ENCODE measurements at regions not wholly inside any gene's neighbourhood (a gene's known extent, or its start where the extent isn't known, plus 50 kb on each side); places are given as distances from the start of the nearest gene placed in this dataset.

GRCh38 chr4:71867598-71867997, 83.7 kb upstream of the GC start:
- no peaks in the 10 kb centered on the region for H4K20me1 ChIP-seq (ENCODE audit: insufficient read depth, poor library complexity, severe bottlenecking)
- 97% methylated on average over 1 of the region's 1 CpG for WGBS (ENCODE audit: low lambda C conversion rate, missing lambda C conversion rate)
- TF ChIP-seq EZH2 (IDR thresholded peaks at IDR 0.05; ENCODE audit: borderline replicate concordance) (no peak), CTCF (IDR thresholded peaks at IDR 0.05; ENCODE audit: poor library complexity) (no peak), EZH2phosphoT487 (IDR thresholded peaks at IDR 0.05; ENCODE audit: low read depth, severe bottlenecking, unreplicated experiment) (no peak)

GRCh38 chr4:71870456-71870855, 86.6 kb upstream of the GC start:
- H3K4me2 ChIP-seq = no peak overlapping the region
- H4K20me1 ChIP-seq (ENCODE audit: insufficient read depth, poor library complexity, severe bottlenecking) = no peaks in the 10 kb centered on the region
- no peaks in the 10 kb centered on the region for H3K79me2 ChIP-seq
- 70% methylated on average over 5 of the region's 5 CpGs for WGBS (ENCODE audit: low lambda C conversion rate, missing lambda C conversion rate)
- H3K27me3 ChIP-seq = no peaks in the 10 kb centered on the region
- no peak for TF ChIP-seq CTCF (IDR thresholded peaks at IDR 0.05; ENCODE audit: poor library complexity)
- no peak for TF ChIP-seq EZH2 (IDR thresholded peaks at IDR 0.05; ENCODE audit: borderline replicate concordance)
- TF ChIP-seq EZH2phosphoT487 (IDR thresholded peaks at IDR 0.05; ENCODE audit: low read depth, severe bottlenecking, unreplicated experiment) = no peak
- H3K36me3 ChIP-seq (replicated peaks; ENCODE audit: insufficient read depth, low read depth) = no peaks in the 10 kb centered on the region
- H2AFZ ChIP-seq = no peak overlapping the region
- no peak overlapping the region for H3K27ac ChIP-seq
- H3K9me2 ChIP-seq (replicated peaks; ENCODE audit: insufficient read depth) = no peaks in the 10 kb centered on the region
- H3K4me3 ChIP-seq = no peak overlapping the region
- DNase-seq (ENCODE audit: low spot score) = no peak
- no peaks in the 10 kb centered on the region for H3K4me1 ChIP-seq (ENCODE audit: insufficient read depth)
- no peaks in the 10 kb centered on the region for H3K9me3 ChIP-seq (ENCODE audit: low read depth)

More at GRCh38 chr4:71867598-71867997, 83.7 kb upstream of the GC start:
- no peak overlapping the region for H3K4me3 ChIP-seq
- H3K4me2 ChIP-seq = no peak overlapping the region
- no peaks in the 10 kb centered on the region for H3K4me1 ChIP-seq (ENCODE audit: insufficient read depth)
- H3K9me3 ChIP-seq (ENCODE audit: low read depth) = peaks cover under 1% of the 10 kb centered on the region
- H3K9me2 ChIP-seq (replicated peaks; ENCODE audit: insufficient read depth) = no peaks in the 10 kb centered on the region
- H2AFZ ChIP-seq = no peak overlapping the region
- DNase-seq (ENCODE audit: low spot score) = no peak
- no peaks in the 10 kb centered on the region for H3K36me3 ChIP-seq (replicated peaks; ENCODE audit: insufficient read depth, low read depth)
- H3K27me3 ChIP-seq = no peaks in the 10 kb centered on the region
- H3K27ac ChIP-seq = no peak overlapping the region
- no peaks in the 10 kb centered on the region for H3K79me2 ChIP-seq

- no peak for TF ChIP-seq CTCF (IDR thresholded peaks at IDR 0.05; ENCODE audit: poor library complexity)
- no peak for TF ChIP-seq EZH2phosphoT487 (IDR thresholded peaks at IDR 0.05; ENCODE audit: low read depth, severe bottlenecking, unreplicated experiment)
- no peak for TF ChIP-seq EZH2 (IDR thresholded peaks at IDR 0.05; ENCODE audit: borderline replicate concordance)
- H3K36me3 ChIP-seq (replicated peaks; ENCODE audit: insufficient read depth, low read depth) = no peaks in the 10 kb centered on the region
- H2AFZ ChIP-seq = no peak overlapping the region
- 94% methylated on average over 4 of the region's 4 CpGs for WGBS (ENCODE audit: low lambda C conversion rate, missing lambda C conversion rate)
- no peak overlapping the region for H3K4me3 ChIP-seq
- DNase-seq (ENCODE audit: low spot score) = no peak
- no peaks in the 10 kb centered on the region for H3K9me2 ChIP-seq (replicated peaks; ENCODE audit: insufficient read depth)
- H3K4me1 ChIP-seq (ENCODE audit: insufficient read depth) = no peaks in the 10 kb centered on the region
- H4K20me1 ChIP-seq (ENCODE audit: insufficient read depth, poor library complexity, severe bottlenecking) = no peaks in the 10 kb centered on the region
- no peak overlapping the region for H3K4me2 ChIP-seq
- H3K27me3 ChIP-seq = no peaks in the 10 kb centered on the region
- H3K9me3 ChIP-seq (ENCODE audit: low read depth) = no peaks in the 10 kb centered on the region
- no peak overlapping the region for H3K27ac ChIP-seq
- H3K79me2 ChIP-seq = no peaks in the 10 kb centered on the region
These were observed 88.3 kb upstream of the GC start for GRCh38 chr4:71872221-71872620.
